GM12874 (cell line): ENCODE measurements at regions not wholly inside any gene's neighbourhood (a gene's known extent, or its start where the extent isn't known, plus 50 kb on each side); places are given as distances from the start of the nearest gene placed in this dataset.

Experiments used
- TF ChIP-seq, protein P1 (sequence below): IDR thresholded peaks from 2 replicates; pipeline ENCODE4 v1.5.1; 2011; ENCODE audit warnings: low read depth, mild to moderate bottlenecking, control low read depth, low read length, moderate library complexity; ENCODE audit not compliant: insufficient read depth

GRCh38 chr2:138415985-138416384 is 85.6 kb upstream of the SPOPL start:
- TF ChIP-seq, protein P1, sequence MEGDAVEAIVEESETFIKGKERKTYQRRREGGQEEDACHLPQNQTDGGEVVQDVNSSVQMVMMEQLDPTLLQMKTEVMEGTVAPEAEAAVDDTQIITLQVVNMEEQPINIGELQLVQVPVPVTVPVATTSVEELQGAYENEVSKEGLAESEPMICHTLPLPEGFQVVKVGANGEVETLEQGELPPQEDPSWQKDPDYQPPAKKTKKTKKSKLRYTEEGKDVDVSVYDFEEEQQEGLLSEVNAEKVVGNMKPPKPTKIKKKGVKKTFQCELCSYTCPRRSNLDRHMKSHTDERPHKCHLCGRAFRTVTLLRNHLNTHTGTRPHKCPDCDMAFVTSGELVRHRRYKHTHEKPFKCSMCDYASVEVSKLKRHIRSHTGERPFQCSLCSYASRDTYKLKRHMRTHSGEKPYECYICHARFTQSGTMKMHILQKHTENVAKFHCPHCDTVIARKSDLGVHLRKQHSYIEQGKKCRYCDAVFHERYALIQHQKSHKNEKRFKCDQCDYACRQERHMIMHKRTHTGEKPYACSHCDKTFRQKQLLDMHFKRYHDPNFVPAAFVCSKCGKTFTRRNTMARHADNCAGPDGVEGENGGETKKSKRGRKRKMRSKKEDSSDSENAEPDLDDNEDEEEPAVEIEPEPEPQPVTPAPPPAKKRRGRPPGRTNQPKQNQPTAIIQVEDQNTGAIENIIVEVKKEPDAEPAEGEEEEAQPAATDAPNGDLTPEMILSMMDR = no peak

DNA sequence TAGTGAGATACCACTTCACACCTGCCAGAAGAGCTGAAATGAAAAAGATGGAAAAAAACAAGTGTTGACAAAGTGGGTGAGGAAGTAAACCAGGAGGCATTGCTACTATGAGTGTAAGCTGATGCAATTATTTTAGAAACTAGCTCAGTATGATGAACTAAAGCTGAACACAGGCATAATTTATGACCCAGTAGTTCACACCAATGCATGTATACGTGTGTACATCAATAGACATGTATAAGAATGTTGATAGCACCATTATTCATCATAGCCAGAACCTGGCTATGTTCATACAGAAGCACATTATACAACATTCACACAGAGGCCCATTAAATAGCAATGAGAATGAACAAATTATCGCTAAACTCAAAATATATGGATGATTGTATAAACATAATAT is 83.1 kb upstream of the SPOPL start:
- TF ChIP-seq, protein P1 = no peak

DNA sequence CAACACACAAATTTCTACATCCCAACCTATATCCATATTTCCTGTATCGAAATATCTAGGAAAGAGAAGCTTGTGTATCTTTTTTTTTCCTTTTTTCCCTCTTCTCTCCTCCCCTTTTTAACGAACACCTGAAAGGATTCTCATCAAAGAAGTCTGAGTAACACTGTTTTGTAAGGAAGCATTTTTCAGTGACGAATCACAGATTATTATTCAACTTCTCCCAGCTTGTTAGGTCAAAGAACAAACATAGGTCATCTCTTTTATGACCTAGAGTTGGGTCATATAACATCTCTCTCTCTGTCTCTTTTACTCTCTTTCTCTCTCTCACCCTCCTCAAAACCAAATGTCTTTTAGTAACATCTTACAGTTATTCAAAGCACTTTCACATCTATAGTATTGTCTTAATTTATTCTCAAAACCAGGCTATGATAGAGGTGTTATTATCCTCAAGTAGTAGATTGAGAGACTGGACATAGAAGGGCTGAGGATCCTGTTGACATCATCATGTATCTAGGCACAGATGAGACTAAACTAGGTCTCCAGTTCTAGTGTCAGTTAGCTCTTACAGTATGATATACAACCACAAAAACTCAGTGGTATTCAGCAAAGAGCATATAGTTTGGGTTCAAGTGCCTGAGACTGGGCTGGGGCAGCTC is 80.1 kb upstream of the SPOPL start:
- TF ChIP-seq, protein P1 = no peak

DNA sequence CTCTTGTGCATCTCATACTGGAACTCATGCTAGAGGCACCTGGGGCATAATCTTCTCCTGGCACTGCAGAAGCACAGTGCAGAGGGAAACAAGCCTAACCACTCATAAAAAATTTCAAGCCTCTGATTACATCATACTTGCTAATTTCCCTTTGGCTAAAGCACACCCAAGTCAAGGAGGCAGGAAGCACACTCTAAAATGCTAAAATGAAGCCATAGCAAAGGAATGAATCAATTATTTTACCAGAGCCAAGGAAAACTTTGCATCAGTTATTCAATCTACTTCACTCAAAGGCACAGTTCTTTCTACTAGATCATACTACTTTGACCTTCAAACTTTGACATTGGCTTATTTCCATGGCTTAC is 79.6 kb upstream of the SPOPL start:
- TF ChIP-seq, protein P1 = no peak

- TF ChIP-seq, protein P1 = no peak
These were observed 78.4 kb upstream of the SPOPL start for GRCh38 chr2:138423198-138423597.

DNA sequence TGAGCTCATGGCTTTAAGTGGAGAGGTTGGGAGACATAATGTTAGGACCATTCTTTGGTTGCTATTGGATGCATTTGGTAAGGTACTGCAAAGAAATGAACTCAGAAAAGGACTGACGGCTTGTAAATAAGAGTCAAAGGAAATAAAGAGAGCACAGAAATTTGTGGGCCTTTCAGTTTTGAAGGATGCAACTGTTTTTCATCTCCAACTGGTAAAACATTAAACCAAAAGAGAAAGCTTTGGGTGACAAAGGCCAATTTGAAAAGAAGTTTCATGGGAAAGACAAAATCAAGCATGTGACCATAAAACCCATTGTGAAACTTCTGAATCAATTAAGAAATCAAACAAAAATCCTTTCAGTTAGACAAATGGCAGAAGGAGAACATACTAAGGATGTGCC is 77.8 kb upstream of the SPOPL start:
- TF ChIP-seq, protein P1 = no peak

GRCh38 chr2:138424436-138425140 is 77.0 kb upstream of the SPOPL start:
- TF ChIP-seq, protein P1 = no peak
